ENCODE measurements at regions not wholly inside any gene's neighbourhood (a gene's known extent, or its start where the extent isn't known, plus 50 kb on each side); places are given as distances from the start of the nearest gene placed in this dataset.

- TF ChIP-seq POLR2A (IDR thresholded peaks at IDR 0.05) (no peak), CTCF (IDR thresholded peaks at IDR 0.05 in 8 of 11, conservative IDR thresholded peaks at IDR 0.05 in 3 of 11) (no peak)
Observed at GRCh38 chrX:6761251-6761650, 226.3 kb upstream of the VCX3A start.
